Breast epithelium (tissue), 3 donors: ENCODE measurements at regions not wholly inside any gene's neighbourhood (a gene's known extent, or its start where the extent isn't known, plus 50 kb on each side); places are given as distances from the start of the nearest gene placed in this dataset.

Experiments
- POLR2A ChIP-seq: fragments of 450-650 bp; IDR thresholded peaks from one replicate; pipeline ENCODE4 v1.6.1; 2016; ENCODE audit warnings: antibody characterized with exemption, mild to moderate bottlenecking, moderate library complexity
- POLR2AphosphoS5 ChIP-seq, 3 donors: sonication (generic); formaldehyde crosslinking; IDR thresholded peaks; one replicate each; pipeline ENCODE4 v1.6.1; 2017; ENCODE audit warnings: antibody characterized with exemption in 3 of 3

- no peak for TF ChIP-seq POLR2A
- no peak for TF ChIP-seq POLR2AphosphoS5 (IDR thresholded peaks at IDR 0.05)
These were observed 112.0 kb upstream of the SELENOP start for GRCh38 chr5:42923710-42924109.
